GM12891 (cell line): ENCODE measurements at regions not wholly inside any gene's neighbourhood (a gene's known extent, or its start where the extent isn't known, plus 50 kb on each side); places are given as distances from the start of the nearest gene placed in this dataset.

ENCODE experiments used
- DNase-seq: peaks from one replicate; pipeline ENCODE4 v3.0.0; 2011; ENCODE audit warnings: low spot score; ENCODE audit not compliant: insufficient read length
- FAIRE-seq: peaks from 2 replicates; lab custom pipeline; 2011; peaks lifted over from hg19 to GRCh38; lab: Jason Lieb, UNC
- PAX5 ChIP-seq: IDR thresholded peaks from 2 replicates; pipeline ENCODE4 v1.6.1; 2011; ENCODE audit warnings: low read length, moderate library complexity, mild to moderate bottlenecking; ENCODE audit not compliant: insufficient read depth, severe bottlenecking
- POLR2A ChIP-seq: IDR thresholded peaks from 2 replicates; pipeline ENCODE4 v1.6.1; 2011; ENCODE audit warnings: low read depth, low read length, control low read depth
- POLR2AphosphoS5 ChIP-seq: IDR thresholded peaks from 2 replicates; pipeline ENCODE4 v1.6.1; 2011; ENCODE audit warnings: low read depth, low read length, control low read depth
- POU2F2 ChIP-seq: IDR thresholded peaks from 2 replicates; pipeline ENCODE4 v1.6.1; 2011; ENCODE audit warnings: low read depth, mild to moderate bottlenecking, control low read depth, low read length, moderate library complexity
- SPI1 ChIP-seq: IDR thresholded peaks from 2 replicates; pipeline ENCODE4 v1.6.1; 2011; ENCODE audit warnings: low read depth, low read length, control low read depth
- TAF1 ChIP-seq: IDR thresholded peaks from 2 replicates; pipeline ENCODE4 v1.6.1; 2011; ENCODE audit warnings: low read depth, low read length, control low read depth

- FAIRE-seq (no peak), DNase-seq (no peak)
- TF ChIP-seq POU2F2 (no peak), TAF1 (no peak), SPI1 (no peak), PAX5 (no peak), POLR2AphosphoS5 (no peak), POLR2A (no peak)
These were observed 320.1 kb downstream of the SOX9 start for GRCh38 chr17:72440961-72441360.

DNA sequence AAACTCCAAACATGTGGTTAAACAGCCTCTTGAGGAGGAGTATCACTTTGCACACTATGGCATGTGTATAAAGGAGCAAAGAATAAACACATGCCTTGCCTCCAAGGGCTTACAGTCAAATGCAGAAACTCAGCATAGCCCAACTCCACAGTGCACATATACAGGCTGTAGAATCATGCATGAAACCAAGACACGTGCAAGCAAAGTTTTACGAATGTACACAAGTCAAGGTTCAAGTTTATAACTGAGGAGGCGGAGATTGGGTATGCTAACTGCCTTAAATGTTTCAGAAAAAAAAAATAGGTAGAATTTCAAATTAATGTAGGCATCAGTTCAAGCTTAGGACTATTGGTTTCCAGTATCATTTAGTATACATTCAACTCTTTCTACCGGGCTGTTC lies 321.1 kb downstream of the SOX9 start:
- FAIRE-seq (no peak), DNase-seq (no peak)

GRCh38 chr17:72444517-72445054 lies 323.8 kb downstream of the SOX9 start:
- DNase-seq (no peak), FAIRE-seq (no peak)
- TF ChIP-seq PAX5 (no peak), POU2F2 (no peak), POLR2A (no peak), SPI1 (no peak), TAF1 (no peak), POLR2AphosphoS5 (no peak)

More for the DNA sequence above, 321.1 kb downstream of the SOX9 start:
- no peak for TF ChIP-seq TAF1

DNA sequence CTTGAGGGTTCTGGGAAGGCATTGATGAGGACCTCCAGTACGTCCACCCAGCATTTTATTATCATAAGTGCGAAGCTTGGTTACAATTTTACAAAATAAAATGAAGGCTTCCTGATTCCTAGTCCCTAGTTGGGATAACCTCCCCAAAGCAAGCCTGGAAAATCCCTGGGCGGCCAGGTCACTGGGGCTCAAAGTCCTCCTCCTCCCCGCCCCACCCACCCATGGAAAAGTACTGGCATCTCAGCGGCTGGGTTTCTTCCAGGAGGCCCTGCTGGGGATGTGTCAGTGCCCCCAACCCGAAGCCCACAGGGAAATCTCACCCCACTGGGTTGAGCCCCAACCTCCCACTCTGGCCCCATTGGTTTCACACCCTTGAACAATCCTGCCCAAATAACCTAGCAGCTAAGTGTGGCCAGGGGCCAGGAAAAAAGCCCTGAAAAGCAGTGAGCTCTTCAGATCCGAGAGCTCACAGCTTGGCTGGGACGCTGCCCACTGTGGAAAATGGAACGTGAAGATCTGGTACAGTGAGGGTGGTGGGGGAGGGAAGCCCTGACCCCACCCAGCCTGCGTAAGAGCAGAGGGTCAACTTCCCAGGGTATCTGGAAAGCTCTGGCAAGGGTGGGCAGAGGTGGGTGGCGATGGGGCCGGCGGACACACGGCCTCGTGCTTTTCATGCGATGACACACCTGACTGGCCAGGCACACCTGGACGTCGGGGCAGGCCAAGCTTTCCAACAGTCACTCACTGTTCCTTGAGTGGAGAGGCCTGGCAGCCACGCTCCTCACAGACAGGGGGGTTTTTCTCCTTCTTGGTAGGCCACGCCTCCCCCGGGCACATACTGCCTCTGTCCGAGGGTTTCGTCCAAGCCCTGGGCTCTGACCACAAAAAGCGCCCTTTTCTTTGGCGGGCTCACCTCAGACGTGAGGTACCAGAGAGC lies 324.5 kb downstream of the SOX9 start:
- TF ChIP-seq PAX5, result no peak
- TF ChIP-seq SPI1, result no peak
- no peak for TF ChIP-seq POU2F2
- TF ChIP-seq POLR2AphosphoS5, result no peak
- no peak for TF ChIP-seq TAF1
- TF ChIP-seq POLR2A, result no peak
- FAIRE-seq (no peak), DNase-seq (no peak)

GRCh38 chr17:72446118-72446517 lies 325.3 kb downstream of the SOX9 start:
- FAIRE-seq, result no peak
- DNase-seq, result no peak
- TF ChIP-seq PAX5 (no peak), TAF1 (no peak), POU2F2 (no peak), POLR2A (no peak), SPI1 (no peak)

GRCh38 chr17:72446525-72447250 lies 325.9 kb downstream of the SOX9 start:
- DNase-seq, result no peak
- no peak for TF ChIP-seq SPI1
- TF ChIP-seq POLR2AphosphoS5, result no peak
- no peak for TF ChIP-seq POU2F2
- TF ChIP-seq PAX5, result no peak
- TF ChIP-seq TAF1, result no peak
- TF ChIP-seq POLR2A, result no peak
- no peak for FAIRE-seq

DNA sequence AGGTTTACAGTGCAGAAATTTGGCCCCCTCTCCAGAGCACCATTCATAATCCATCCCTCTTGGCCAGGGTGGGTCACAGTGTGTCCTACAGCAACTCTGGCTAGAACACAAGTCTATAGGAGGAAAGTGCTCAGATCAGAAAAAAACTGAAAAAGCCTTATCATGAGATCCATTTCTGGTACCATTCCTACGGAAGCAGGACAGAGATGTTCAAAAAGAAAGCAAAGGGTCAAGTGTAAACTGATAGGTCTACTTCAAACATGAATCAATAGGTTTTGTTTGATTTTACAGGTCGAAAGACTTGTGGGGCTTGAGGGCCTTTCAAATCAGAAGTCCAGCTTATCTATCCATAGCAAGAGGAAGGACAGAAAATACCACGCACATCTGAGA lies 326.4 kb downstream of the SOX9 start:
- FAIRE-seq, result no peak
- DNase-seq, result no peak
- TF ChIP-seq POU2F2, result no peak
- no peak for TF ChIP-seq POLR2AphosphoS5
- TF ChIP-seq SPI1, result no peak
- no peak for TF ChIP-seq POLR2A
- TF ChIP-seq TAF1, result no peak

DNA sequence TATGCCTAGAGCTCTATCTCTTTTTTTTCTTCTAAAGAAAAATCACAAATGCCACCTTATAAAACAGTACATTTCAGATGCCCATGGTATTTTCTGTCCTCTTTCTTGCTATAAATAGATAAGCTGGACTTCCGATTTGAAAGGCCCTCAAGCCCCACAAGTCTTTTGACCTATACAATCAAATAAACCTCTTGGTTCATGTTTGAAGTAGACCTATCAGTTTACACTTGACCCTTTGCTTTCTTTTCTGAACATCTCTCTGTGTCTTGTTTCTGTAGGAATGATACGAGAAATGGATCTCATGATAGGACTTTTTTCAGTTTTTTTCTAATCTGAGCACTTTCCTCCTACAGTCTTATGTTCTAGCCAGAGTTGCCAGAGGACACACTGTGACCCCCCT lies 327.2 kb downstream of the SOX9 start:
- no peak for TF ChIP-seq POU2F2
- no peak for TF ChIP-seq TAF1
- no peak for TF ChIP-seq POLR2AphosphoS5
- no peak for TF ChIP-seq POLR2A
- no peak for TF ChIP-seq SPI1
- no peak for TF ChIP-seq PAX5
- DNase-seq (no peak), FAIRE-seq (no peak)

DNA sequence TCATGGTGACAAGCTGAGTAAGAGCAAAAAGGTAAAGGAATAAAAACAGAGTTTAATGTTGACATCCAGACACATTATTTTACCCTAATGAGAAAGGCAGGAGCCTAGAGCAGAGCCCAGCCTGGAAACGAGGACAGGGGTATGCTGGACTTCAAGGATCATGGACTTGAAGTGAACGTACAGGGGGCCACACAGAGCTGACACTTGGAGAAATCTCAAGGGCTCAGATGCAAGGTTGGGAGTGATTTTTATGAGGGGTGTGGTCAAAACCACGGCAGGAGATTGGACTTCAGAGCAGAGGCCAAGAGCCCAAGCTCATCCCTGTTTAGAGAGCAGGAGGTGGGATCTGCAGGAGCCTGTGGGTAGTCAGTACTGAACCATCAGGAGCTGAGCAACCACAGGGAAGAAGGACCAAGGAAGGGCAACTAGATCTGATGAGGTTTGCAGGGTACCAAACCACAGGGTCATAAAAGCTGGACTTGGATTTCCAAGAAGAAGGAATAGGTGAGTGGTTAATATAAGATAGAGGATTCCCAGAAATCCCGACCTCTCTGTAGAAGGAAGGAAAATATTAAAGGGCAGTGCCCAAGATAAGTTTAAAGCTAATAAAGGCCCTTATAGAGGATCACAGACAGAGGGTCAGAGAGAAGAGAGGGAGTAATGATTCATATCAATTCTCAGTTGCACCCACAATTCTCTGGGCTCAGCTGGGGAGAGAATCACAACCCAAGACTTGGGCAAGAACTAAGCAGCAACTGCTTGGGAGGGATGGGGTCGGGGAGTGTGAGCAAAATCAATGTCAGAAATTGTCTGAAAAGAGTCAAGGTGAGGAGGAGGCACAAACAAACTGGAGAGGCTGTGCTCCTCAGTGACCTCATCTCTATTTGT lies 331.7 kb downstream of the SOX9 start:
- TF ChIP-seq POLR2AphosphoS5 (no peak), SPI1 (no peak), POU2F2 (no peak), TAF1 (no peak), PAX5 (no peak), POLR2A (no peak)
- FAIRE-seq (no peak), DNase-seq (no peak)
